ENCODE measurements at regions not wholly inside any gene's neighbourhood (a gene's known extent, or its start where the extent isn't known, plus 50 kb on each side); places are given as distances from the start of the nearest gene placed in this dataset.

- Histone ChIP-seq H3K9me3 (no peaks in the 10 kb centered on the region), H3K4me1 (peaks cover 6 to 37% (median 16%) of the 10 kb centered on the region in 4 donors), H3K4me3 (peak overlapping the region; percentile 34 to 70 (median 64)), H3K27ac (peak overlapping the region; percentile 85 to 95 (median 88)), H3K36me3 (peaks cover 0 to 7% (median 0%) of the 10 kb centered on the region in 4 donors), H3K27me3 (peaks cover 0 to 12% (median 4%) of the 10 kb centered on the region in 4 donors)
- TF ChIP-seq POLR2A (IDR thresholded peaks at IDR 0.05) (no peak), EP300 (IDR thresholded peaks at IDR 0.05) (no peak), POLR2AphosphoS5 (IDR thresholded peaks at IDR 0.05) (no peak), CTCF (IDR thresholded peaks at IDR 0.05) (no peak)
- WGBS, 2 donors = 22 to 25% methylated on average over 10 of the region's 10 CpGs
- DNase-seq (no peak), ATAC-seq (ENCODE audit: low FRiP score in 2 of 2) (no peak)
These were observed 275.4 kb upstream of the NEBL start for GRCh38 chr10:21172542-21172929.

- peaks cover 6 to 37% (median 16%) of the 10 kb centered on the region in 4 donors for H3K4me1 ChIP-seq
- H3K27me3 ChIP-seq = peaks cover 0 to 12% (median 4%) of the 10 kb centered on the region in 4 donors
- peaks cover 0 to 7% (median 0%) of the 10 kb centered on the region in 4 donors for H3K36me3 ChIP-seq
- TF ChIP-seq CTCF (IDR thresholded peaks at IDR 0.05) = no peak
- TF ChIP-seq POLR2AphosphoS5 (IDR thresholded peaks at IDR 0.05) = no peak
- peak in 1 of 4 donors; percentile 8 for TF ChIP-seq POLR2A (IDR thresholded peaks at IDR 0.05)
- TF ChIP-seq EP300 (IDR thresholded peaks at IDR 0.05) = no peak
- H3K27ac ChIP-seq = peak overlapping the region; percentile 85 to 95 (median 88)
- no peaks in the 10 kb centered on the region for H3K9me3 ChIP-seq
- ATAC-seq (ENCODE audit: low FRiP score in 2 of 2) (no peak), DNase-seq (peak in 1 of 2 donors; percentile 46)
- H3K4me3 ChIP-seq = peak overlapping the region in 3 of 4 donors; percentile 62 to 70 (median 67)
- WGBS, 2 donors = 59 to 84% methylated on average over 6 of the region's 6 CpGs
These were observed 274.9 kb upstream of the NEBL start for GRCh38 chr10:21171936-21172541.

GRCh38 chr10:21171197-21171935, 274.3 kb upstream of the NEBL start:
- Histone ChIP-seq H3K4me1 (peaks cover 6 to 37% (median 16%) of the 10 kb centered on the region in 4 donors), H3K9me3 (no peaks in the 10 kb centered on the region), H3K4me3 (peak overlapping the region in 1 of 4 donors; percentile 67), H3K36me3 (peaks cover 0 to 7% (median 0%) of the 10 kb centered on the region in 4 donors), H3K27me3 (peaks cover 0 to 12% (median 4%) of the 10 kb centered on the region in 4 donors), H3K27ac (peak overlapping the region in 2 of 4 donors; percentile 61 to 88)
- DNase-seq (no peak), ATAC-seq (ENCODE audit: low FRiP score in 2 of 2) (no peak)
- WGBS, 2 donors = 80 to 84% methylated on average over 14 of the region's 14 CpGs
- TF ChIP-seq CTCF (IDR thresholded peaks at IDR 0.05) (peak in 1 of 6 experiments; percentile 21), POLR2AphosphoS5 (IDR thresholded peaks at IDR 0.05) (no peak)

GRCh38 chr10:21170216-21170615, 273.1 kb upstream of the NEBL start:
- 39 to 56% methylated on average over 5 of the region's 5 CpGs for WGBS, 2 donors
- Histone ChIP-seq H3K4me3 (no peak overlapping the region), H3K9me3 (no peaks in the 10 kb centered on the region), H3K4me1 (peaks cover 6 to 34% (median 17%) of the 10 kb centered on the region in 4 donors), H3K36me3 (peaks cover 0 to 7% (median 0%) of the 10 kb centered on the region in 4 donors), H3K27ac (peak overlapping the region in 2 of 4 donors; percentile 12 to 27), H3K27me3 (peaks cover 0 to 12% (median 4%) of the 10 kb centered on the region in 4 donors)
- TF ChIP-seq CTCF (IDR thresholded peaks at IDR 0.05) (no peak), POLR2A (IDR thresholded peaks at IDR 0.05) (no peak), POLR2AphosphoS5 (IDR thresholded peaks at IDR 0.05) (no peak), EP300 (IDR thresholded peaks at IDR 0.05) (no peak)
- ATAC-seq (ENCODE audit: low FRiP score in 2 of 2) (no peak), DNase-seq (no peak)
